PC-3 (cell line): ENCODE measurements at regions not wholly inside any gene's neighbourhood (a gene's known extent, or its start where the extent isn't known, plus 50 kb on each side); places are given as distances from the start of the nearest gene placed in this dataset.

Source experiments
- CTCF ChIP-seq: fragments of 300-600 bp; sonication (generic); conservative IDR thresholded peaks from 2 replicates; pipeline ENCODE4 v1.5.1; 2017; ENCODE audit warnings: antibody characterized with exemption, low read depth, mild to moderate bottlenecking, low read length
- EZH2phosphoT487 ChIP-seq: fragments of 300-600 bp; sonication (generic); IDR thresholded peaks from 2 replicates; pipeline ENCODE4 v1.6.1; 2018; ENCODE audit warnings: mild to moderate bottlenecking, antibody characterized with exemption, low read length, borderline replicate concordance

- TF ChIP-seq EZH2phosphoT487 (no peak), CTCF (no peak)
Observed at GRCh38 chr15:70339571-70340493, 242.1 kb upstream of the TLE3 start.
